ENCODE measurements at regions not wholly inside any gene's neighbourhood (a gene's known extent, or its start where the extent isn't known, plus 50 kb on each side); places are given as distances from the start of the nearest gene placed in this dataset.

GRCh38 chr10:8130973-8131911, 76.8 kb downstream of the GATA3 start (continued):
- TF ChIP-seq MAX (IDR thresholded peaks at IDR 0.05; ENCODE audit: low read depth, low read length) (no peak), EGR1 (IDR thresholded peaks at IDR 0.05; ENCODE audit: borderline replicate concordance in 1 of 2, low read depth in 2 of 2, low read length in 2 of 2) (no peak), ZNF207 (IDR thresholded peaks at IDR 0.05; ENCODE audit: borderline replicate concordance) (no peak), NBN (IDR thresholded peaks at IDR 0.05) (no peak), NFXL1 (IDR thresholded peaks at IDR 0.05; ENCODE audit: borderline replicate concordance) (no peak), DPF2 (IDR thresholded peaks at IDR 0.05) (no peak), ZNF384 (IDR thresholded peaks at IDR 0.05; ENCODE audit: borderline replicate concordance, low read depth, low read length) (no peak), BCL11A (IDR thresholded peaks at IDR 0.05; ENCODE audit: low read depth, low read length) (peak; percentile 84; the same call in 1 of the 2 replicates), ZNF217 (IDR thresholded peaks at IDR 0.05) (0 out of 2 replicates have a peak, but pooled peaks have one; percentile 28), YY1 (IDR thresholded peaks at IDR 0.05; ENCODE audit: low read depth, low read length) (no peak), TAF1 (IDR thresholded peaks at IDR 0.05; ENCODE audit: borderline replicate concordance, low read depth, low read length) (no peak), SMARCA5 (IDR thresholded peaks at IDR 0.05) (no peak), TCF3 (IDR thresholded peaks at IDR 0.05; ENCODE audit: borderline replicate concordance, insufficient read depth, low read depth, low read length) (no peak; the same call in 1 of the 2 replicates), POLR2A (IDR thresholded peaks at IDR 0.05; ENCODE audit: low read depth, low read length) (no peak), IRF4 (IDR thresholded peaks at IDR 0.05; ENCODE audit: low read depth, low read length) (peak; percentile 88), RAD21 (IDR thresholded peaks at IDR 0.05; ENCODE audit: insufficient read depth, low read depth, low read length) (no peak), ETV6 (conservative IDR thresholded peaks at IDR 0.05 in 1 of 2, IDR thresholded peaks at IDR 0.05 in 1 of 2; ENCODE audit: borderline replicate concordance in 1 of 2, low read depth in 1 of 2) (peak in 1 of 2 experiments; percentile 74; a peak in 1 of 4 replicates), PAX5 (IDR thresholded peaks at IDR 0.05; ENCODE audit: borderline replicate concordance, low read depth, low read length) (peak; percentile 84), NR2C2 (IDR thresholded peaks at IDR 0.05; ENCODE audit: borderline replicate concordance, control insufficient read depth, insufficient read length, low read depth) (no peak), POLR2AphosphoS2 (IDR thresholded peaks at IDR 0.05; ENCODE audit: low read depth, low read length) (no peak), PAX8 (IDR thresholded peaks at IDR 0.05) (no peak), SREBF2 (IDR thresholded peaks at IDR 0.05; ENCODE audit: low read length) (no peak), HDAC6 (IDR thresholded peaks at IDR 0.05; ENCODE audit: unreplicated experiment) (no peak), ZBTB11 (CRISPR knock-in tag; IDR thresholded peaks at IDR 0.05) (no peak), EP300 (IDR thresholded peaks at IDR 0.05; ENCODE audit: borderline replicate concordance in 1 of 2, control insufficient read depth in 1 of 2, low read depth in 2 of 2, low read length in 2 of 2) (no peak; a peak in 1 of 4 replicates), SIX5 (IDR thresholded peaks at IDR 0.05; ENCODE audit: low read depth, low read length, severe bottlenecking) (no peak), KLF5 (IDR thresholded peaks at IDR 0.05; ENCODE audit: partially characterized antibody) (no peak), RUNX3 (IDR thresholded peaks at IDR 0.05; ENCODE audit: low read length) (peak; percentile 98)
